ENCODE measurements at regions not wholly inside any gene's neighbourhood (a gene's known extent, or its start where the extent isn't known, plus 50 kb on each side); places are given as distances from the start of the nearest gene placed in this dataset.

- DNase-seq (ENCODE audit: low read depth) (no peak), FAIRE-seq (no peak)
- Histone ChIP-seq H3K27me3 (ENCODE audit: control insufficient read depth, insufficient read depth, low read length) (no peaks in the 10 kb centered on the region), H3K4me3 (ENCODE audit: low read depth, low read length) (no peak overlapping the region), H3K36me3 (ENCODE audit: control insufficient read depth, insufficient read depth, low read length) (no peaks in the 10 kb centered on the region)
- TF ChIP-seq, protein P1, sequence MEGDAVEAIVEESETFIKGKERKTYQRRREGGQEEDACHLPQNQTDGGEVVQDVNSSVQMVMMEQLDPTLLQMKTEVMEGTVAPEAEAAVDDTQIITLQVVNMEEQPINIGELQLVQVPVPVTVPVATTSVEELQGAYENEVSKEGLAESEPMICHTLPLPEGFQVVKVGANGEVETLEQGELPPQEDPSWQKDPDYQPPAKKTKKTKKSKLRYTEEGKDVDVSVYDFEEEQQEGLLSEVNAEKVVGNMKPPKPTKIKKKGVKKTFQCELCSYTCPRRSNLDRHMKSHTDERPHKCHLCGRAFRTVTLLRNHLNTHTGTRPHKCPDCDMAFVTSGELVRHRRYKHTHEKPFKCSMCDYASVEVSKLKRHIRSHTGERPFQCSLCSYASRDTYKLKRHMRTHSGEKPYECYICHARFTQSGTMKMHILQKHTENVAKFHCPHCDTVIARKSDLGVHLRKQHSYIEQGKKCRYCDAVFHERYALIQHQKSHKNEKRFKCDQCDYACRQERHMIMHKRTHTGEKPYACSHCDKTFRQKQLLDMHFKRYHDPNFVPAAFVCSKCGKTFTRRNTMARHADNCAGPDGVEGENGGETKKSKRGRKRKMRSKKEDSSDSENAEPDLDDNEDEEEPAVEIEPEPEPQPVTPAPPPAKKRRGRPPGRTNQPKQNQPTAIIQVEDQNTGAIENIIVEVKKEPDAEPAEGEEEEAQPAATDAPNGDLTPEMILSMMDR (IDR thresholded peaks at IDR 0.05; ENCODE audit: insufficient read depth, low read length, severe bottlenecking) = no peak
These were observed 156.0 kb downstream of the TMTC3 start for GRCh38 chr12:88298014-88298682.

DNA sequence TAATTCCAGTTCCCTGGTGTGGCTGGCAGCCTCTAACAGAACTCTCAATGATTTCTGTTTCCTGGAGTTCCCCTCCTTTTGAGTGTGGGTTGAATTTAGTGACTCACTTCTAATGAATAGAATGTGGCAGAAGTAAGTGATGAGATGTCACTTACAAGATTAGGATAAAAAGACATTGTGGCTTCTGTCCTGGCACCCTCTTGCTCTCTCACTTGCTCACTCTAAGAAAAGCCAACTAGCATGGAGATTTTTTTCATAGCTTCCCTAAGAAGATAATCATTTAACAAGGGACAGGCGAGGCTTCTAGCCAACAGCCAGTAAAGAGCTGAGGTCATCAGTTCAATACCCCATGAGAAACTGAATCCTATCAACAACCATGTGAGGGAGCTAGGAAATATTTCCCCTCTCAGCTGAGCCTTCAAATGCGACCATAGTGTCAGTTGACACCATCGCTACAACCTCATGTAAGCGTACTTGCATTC is 156.7 kb downstream of the TMTC3 start:
- H3K27me3 ChIP-seq (ENCODE audit: control insufficient read depth, insufficient read depth, low read length) = no peaks in the 10 kb centered on the region
- peak; percentile 97 for DNase-seq (ENCODE audit: low read depth)
- no peak for FAIRE-seq

GRCh38 chr12:88299567-88300101 is 157.5 kb downstream of the TMTC3 start:
- peak; percentile 100 for DNase-seq (ENCODE audit: low read depth)
- H3K36me3 ChIP-seq (ENCODE audit: control insufficient read depth, insufficient read depth, low read length) = no peaks in the 10 kb centered on the region
- TF ChIP-seq, protein P1 (IDR thresholded peaks at IDR 0.05; ENCODE audit: insufficient read depth, low read length, severe bottlenecking) = no peak
- peak; percentile 99 for FAIRE-seq
- H3K27me3 ChIP-seq (ENCODE audit: control insufficient read depth, insufficient read depth, low read length) = no peaks in the 10 kb centered on the region
- H3K4me3 ChIP-seq (ENCODE audit: low read depth, low read length) = no peak overlapping the region

More for the DNA sequence above, 156.7 kb downstream of the TMTC3 start:
- H3K36me3 ChIP-seq (ENCODE audit: control insufficient read depth, insufficient read depth, low read length) = no peaks in the 10 kb centered on the region
- H3K4me3 ChIP-seq (ENCODE audit: low read depth, low read length) = no peak overlapping the region
- TF ChIP-seq, protein P1 (IDR thresholded peaks at IDR 0.05; ENCODE audit: insufficient read depth, low read length, severe bottlenecking) = no peak

- Histone ChIP-seq H3K4me3 (ENCODE audit: low read depth, low read length) (no peak overlapping the region), H3K27me3 (ENCODE audit: control insufficient read depth, insufficient read depth, low read length) (no peaks in the 10 kb centered on the region), H3K36me3 (ENCODE audit: control insufficient read depth, insufficient read depth, low read length) (no peaks in the 10 kb centered on the region)
- no peak for FAIRE-seq
- TF ChIP-seq, protein P1 (IDR thresholded peaks at IDR 0.05; ENCODE audit: insufficient read depth, low read length, severe bottlenecking) = no peak
- DNase-seq (ENCODE audit: low read depth) = no peak
These were observed 158.8 kb downstream of the TMTC3 start for GRCh38 chr12:88300931-88301330.

DNA sequence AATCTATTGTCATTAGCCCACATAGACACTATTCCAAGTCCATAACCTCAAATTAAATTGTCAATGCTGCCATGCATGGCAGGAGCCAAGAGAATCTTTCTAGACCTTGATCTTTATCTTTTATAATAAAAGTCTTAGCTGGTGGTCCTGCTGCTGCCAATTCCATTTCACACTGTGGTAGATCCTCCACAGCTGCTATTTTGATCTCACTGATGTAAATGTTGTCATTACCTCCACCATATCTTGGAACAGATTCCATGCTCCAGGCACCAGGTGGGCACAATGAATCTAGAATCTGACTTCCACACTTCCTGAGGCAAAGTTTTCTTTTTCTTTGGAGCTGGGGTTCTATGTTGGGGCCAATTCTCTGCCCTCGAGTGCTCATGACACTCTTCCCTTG is 161.2 kb downstream of the TMTC3 start:
- Histone ChIP-seq H3K4me3 (ENCODE audit: low read depth, low read length) (no peak overlapping the region), H3K27me3 (ENCODE audit: control insufficient read depth, insufficient read depth, low read length) (no peaks in the 10 kb centered on the region), H3K36me3 (ENCODE audit: control insufficient read depth, insufficient read depth, low read length) (no peaks in the 10 kb centered on the region)
- TF ChIP-seq, protein P1 (IDR thresholded peaks at IDR 0.05; ENCODE audit: insufficient read depth, low read length, severe bottlenecking) = no peak
- FAIRE-seq = no peak
- DNase-seq (ENCODE audit: low read depth) = no peak

Data from bronchial epithelial cell (primary cell).